CD4-positive, alpha-beta memory T cell (primary cell): ENCODE measurements at regions not wholly inside any gene's neighbourhood (a gene's known extent, or its start where the extent isn't known, plus 50 kb on each side); places are given as distances from the start of the nearest gene placed in this dataset.
"Not testable (repeated sequence)": the region's sequence is repeated elsewhere in the genome, so short reads cannot be mapped to it uniquely, and the experiment has no call there.

Experiments used
- CTCF ChIA-PET: fragments of 350-600 bp; sonication (Branson Sonifier 250); formaldehyde crosslinking; loops from one replicate; lab custom pipeline; 2021; ENCODE audit warnings: inconsistent platforms; ENCODE audit not compliant: partially characterized antibody; lab: Charles Lee
- POLR2A ChIA-PET: fragments of 350-600 bp; sonication (Branson Sonifier 250); formaldehyde crosslinking; loops from one replicate; lab custom pipeline; 2021; ENCODE audit not compliant: partially characterized antibody; lab: Charles Lee
- DNase-seq, 5 donors: peaks; one replicate each; pipeline versions ENCODE4 v3.0.0 to v3.0.0-alpha.2; 2020 to 2022; ENCODE audit warnings: mixed read lengths in 1 of 5
- H3K27ac ChIP-seq: one replicate; pipeline ENCODE4 v1.7.0; 2013; ENCODE audit warnings: low read depth, low read length
- H3K27me3 ChIP-seq: 2 replicates; pipeline ENCODE4 v1.7.0; 2013; ENCODE audit warnings: mild to moderate bottlenecking, low read length, moderate library complexity; ENCODE audit not compliant: insufficient read depth
- H3K36me3 ChIP-seq: 2 replicates; pipeline ENCODE4 v1.7.0; 2013; ENCODE audit warnings: mild to moderate bottlenecking, low read length, moderate library complexity; ENCODE audit not compliant: insufficient read depth
- H3K4me1 ChIP-seq: 2 replicates; pipeline ENCODE4 v1.7.0; 2013; ENCODE audit warnings: mild to moderate bottlenecking, low read length, moderate library complexity; ENCODE audit not compliant: insufficient read depth
- H3K4me3 ChIP-seq, 2 donors: one replicate each; pipeline ENCODE4 v1.7.0; 2013; ENCODE audit warnings: low read length in 2 of 2, mild to moderate bottlenecking in 1 of 2
- H3K9me3 ChIP-seq, 2 donors: one replicate each; pipeline ENCODE4 v1.7.0; 2013; ENCODE audit warnings: low read length in 2 of 2, control low read depth in 1 of 2; ENCODE audit not compliant: control insufficient read depth in 1 of 2
- H3K27ac Mint-ChIP-seq, 7 donors: one replicate each; pipeline ENCODE4 v1.8.0; 2020 to 2021; ENCODE audit warnings: mixed read lengths in 7 of 7, mild to moderate bottlenecking in 6 of 7, inconsistent platforms in 3 of 7, moderate library complexity in 3 of 7
- H3K27me3 Mint-ChIP-seq, 2 donors: one replicate each; pipeline ENCODE4 v1.8.0; 2020 to 2021; ENCODE audit warnings: mixed read lengths in 2 of 2
- H3K36me3 Mint-ChIP-seq, 2 donors: one replicate each; pipeline ENCODE4 v1.8.0; 2020 to 2021; ENCODE audit warnings: mixed read lengths in 2 of 2, inconsistent platforms in 1 of 2, mild to moderate bottlenecking in 1 of 2
- H3K4me1 Mint-ChIP-seq, 4 donors: one replicate each; pipeline ENCODE4 v1.8.0; 2020 to 2021; ENCODE audit warnings: mixed read lengths in 4 of 4, mild to moderate bottlenecking in 1 of 4
- H3K4me3 Mint-ChIP-seq, 8 donors: one replicate each; pipeline ENCODE4 v1.8.0; 2020 to 2021; ENCODE audit warnings: mixed read lengths in 8 of 8, mild to moderate bottlenecking in 7 of 8, moderate library complexity in 6 of 8, inconsistent platforms in 3 of 8
- H3K9me3 Mint-ChIP-seq, 8 donors: one replicate each; pipeline ENCODE4 v1.8.0; 2020 to 2021; ENCODE audit warnings: mixed read lengths in 8 of 8, mild to moderate bottlenecking in 5 of 8, inconsistent platforms in 3 of 8, moderate library complexity in 1 of 8
- intact Hi-C: fragments of 100-400 bp; cut with micrococcal nuclease; formaldehyde crosslinking; loops from one replicate; pipeline ENCODE4 v1.15.1; 2023

- H3K36me3 ChIP-seq, H3K27me3 Mint-ChIP-seq, intact Hi-C loops, DNase-seq, H3K27me3 ChIP-seq, H3K27ac ChIP-seq, H3K4me3 Mint-ChIP-seq, CTCF ChIA-PET, H3K4me1 Mint-ChIP-seq, POLR2A ChIA-PET, H3K9me3 ChIP-seq, H3K27ac Mint-ChIP-seq, H3K4me1 ChIP-seq, H3K4me3 ChIP-seq, H3K36me3 Mint-ChIP-seq, H3K9me3 Mint-ChIP-seq: not testable (repeated sequence)
Observed at GRCh38 chr21:8194042-8194441, 2327.3 kb upstream of the TPTE start.

GRCh38 chr21:8197377-8198027, 2323.9 kb upstream of the TPTE start:
- H3K27ac ChIP-seq, H3K4me1 ChIP-seq, H3K36me3 Mint-ChIP-seq, H3K27ac Mint-ChIP-seq, H3K9me3 Mint-ChIP-seq, DNase-seq, H3K4me3 ChIP-seq, H3K9me3 ChIP-seq, H3K4me3 Mint-ChIP-seq, intact Hi-C loops, H3K27me3 Mint-ChIP-seq, H3K27me3 ChIP-seq, CTCF ChIA-PET, H3K36me3 ChIP-seq, H3K4me1 Mint-ChIP-seq, POLR2A ChIA-PET: not testable (repeated sequence)

GRCh38 chr21:8205094-8205891, 2316.1 kb upstream of the TPTE start:
- H3K27ac ChIP-seq, H3K27me3 Mint-ChIP-seq, H3K27ac Mint-ChIP-seq, H3K36me3 ChIP-seq, CTCF ChIA-PET, H3K4me1 Mint-ChIP-seq, H3K36me3 Mint-ChIP-seq, H3K9me3 ChIP-seq, DNase-seq, POLR2A ChIA-PET, H3K4me1 ChIP-seq, intact Hi-C loops, H3K4me3 Mint-ChIP-seq, H3K4me3 ChIP-seq, H3K27me3 ChIP-seq, H3K9me3 Mint-ChIP-seq: not testable (repeated sequence)

GRCh38 chr21:8205892-8206188, 2315.5 kb upstream of the TPTE start:
- H3K27ac ChIP-seq, CTCF ChIA-PET, H3K4me1 Mint-ChIP-seq, H3K27me3 ChIP-seq, H3K4me1 ChIP-seq, H3K36me3 ChIP-seq, H3K9me3 ChIP-seq, POLR2A ChIA-PET, H3K36me3 Mint-ChIP-seq, H3K9me3 Mint-ChIP-seq, H3K4me3 ChIP-seq, DNase-seq, intact Hi-C loops, H3K27ac Mint-ChIP-seq, H3K4me3 Mint-ChIP-seq, H3K27me3 Mint-ChIP-seq: not testable (repeated sequence)

- H3K36me3 Mint-ChIP-seq, CTCF ChIA-PET, H3K9me3 ChIP-seq, H3K4me3 Mint-ChIP-seq, H3K27ac ChIP-seq, H3K9me3 Mint-ChIP-seq, H3K4me3 ChIP-seq, H3K36me3 ChIP-seq, POLR2A ChIA-PET, H3K27me3 Mint-ChIP-seq, H3K4me1 ChIP-seq, H3K27me3 ChIP-seq, H3K27ac Mint-ChIP-seq, H3K4me1 Mint-ChIP-seq, intact Hi-C loops: not testable (repeated sequence)
- peak in 3 of 5 donors; percentile 2 to 78 (median 37) for DNase-seq
Observed at GRCh38 chr21:8212986-8213550, 2308.3 kb upstream of the TPTE start.

- peak in 2 of 5 donors; percentile 11 to 52 for DNase-seq
- H3K4me3 Mint-ChIP-seq, result not testable (repeated sequence)
Observed at GRCh38 chr21:8214539-8214938, 2306.8 kb upstream of the TPTE start.

GRCh38 chr21:8229366-8230150, 2291.8 kb upstream of the TPTE start:
- H3K27me3 ChIP-seq, intact Hi-C loops, H3K9me3 ChIP-seq, H3K27me3 Mint-ChIP-seq, H3K4me1 Mint-ChIP-seq, H3K36me3 ChIP-seq, POLR2A ChIA-PET, H3K4me3 Mint-ChIP-seq, DNase-seq, H3K4me1 ChIP-seq, H3K27ac ChIP-seq, H3K36me3 Mint-ChIP-seq, H3K4me3 ChIP-seq, CTCF ChIA-PET: not testable (repeated sequence)
- Mint-ChIP-seq H3K9me3 (peaks cover 2 to 14% (median 10%) of the 10 kb centered on the region in 8 donors), H3K27ac (peak overlapping the region in 2 of 7 donors; percentile 51 to 63)

More at GRCh38 chr21:8214539-8214938, 2306.8 kb upstream of the TPTE start:
- H3K27ac ChIP-seq, H3K4me1 Mint-ChIP-seq, H3K36me3 ChIP-seq, intact Hi-C loops, POLR2A ChIA-PET, H3K27ac Mint-ChIP-seq, H3K27me3 ChIP-seq, H3K9me3 ChIP-seq, H3K4me1 ChIP-seq, CTCF ChIA-PET, H3K36me3 Mint-ChIP-seq, H3K27me3 Mint-ChIP-seq, H3K9me3 Mint-ChIP-seq, H3K4me3 ChIP-seq: not testable (repeated sequence)
